ENCODE measurements at regions not wholly inside any gene's neighbourhood (a gene's known extent, or its start where the extent isn't known, plus 50 kb on each side); places are given as distances from the start of the nearest gene placed in this dataset.

DNA sequence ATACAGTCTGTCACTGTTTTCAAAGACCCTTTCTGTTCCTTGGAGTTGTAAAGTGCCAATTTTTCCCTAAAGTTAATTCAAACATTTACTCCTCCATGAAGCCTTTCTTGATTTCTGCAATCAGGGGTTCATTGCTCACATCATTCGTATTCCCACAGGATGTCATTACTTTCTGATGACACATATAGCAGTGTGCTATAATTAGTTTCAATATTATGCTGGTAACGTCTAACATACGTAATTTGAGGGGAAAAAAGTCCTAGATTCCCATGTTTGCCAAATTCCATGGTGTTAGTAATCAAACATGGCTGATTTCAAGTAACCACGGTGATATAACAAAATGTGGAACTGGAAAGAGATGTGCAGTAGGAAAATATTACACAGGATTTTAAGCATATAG is 468.2 kb upstream of the MEF2C start:
- TF ChIP-seq POLR2A (IDR thresholded peaks at IDR 0.05) (no peak), CTCF (IDR thresholded peaks at IDR 0.05) (no peak), EP300 (IDR thresholded peaks at IDR 0.05) (no peak)
